Mesenchymal stem cell (in vitro differentiated cells and primary cell): ENCODE measurements at regions not wholly inside any gene's neighbourhood (a gene's known extent, or its start where the extent isn't known, plus 50 kb on each side); places are given as distances from the start of the nearest gene placed in this dataset.

ENCODE experiments used
- DNase-seq: peaks from one replicate; pipeline ENCODE4 v3.0.0-alpha.2; 2013
- H2AFZ ChIP-seq: one replicate; pipeline ENCODE4 v1.6.1; 2013; ENCODE audit warnings: low read depth, mild to moderate bottlenecking, control low read depth, inconsistent platforms, low read length, moderate library complexity
- H2AK5ac ChIP-seq: 2 replicates; pipeline ENCODE4 v1.6.1; 2013; ENCODE audit warnings: low read length, moderate library complexity, mild to moderate bottlenecking, inconsistent platforms; ENCODE audit not compliant: severe bottlenecking
- H2BK120ac ChIP-seq: one replicate; pipeline ENCODE4 v1.6.1; 2013; ENCODE audit warnings: low read depth, mild to moderate bottlenecking, inconsistent platforms, low read length, moderate library complexity
- H2BK12ac ChIP-seq, 2 experiments: one replicate each; pipeline ENCODE4 v1.6.1; 2013; ENCODE audit warnings: inconsistent platforms in 2 of 2, low read length in 2 of 2, mild to moderate bottlenecking in 2 of 2, moderate library complexity in 2 of 2, control low read depth in 1 of 2
- H2BK15ac ChIP-seq: one replicate; pipeline ENCODE4 v1.6.1; 2013; ENCODE audit warnings: mild to moderate bottlenecking, low read depth, inconsistent platforms; ENCODE audit not compliant: poor library complexity, severe bottlenecking
- H2BK5ac ChIP-seq: 2 replicates; pipeline ENCODE4 v1.6.1; 2013; ENCODE audit warnings: low read depth, mild to moderate bottlenecking, low read length, control low read depth, inconsistent platforms; ENCODE audit not compliant: poor library complexity, severe bottlenecking
- H3K14ac ChIP-seq, 2 experiments: one replicate each; pipeline ENCODE4 v1.6.1; 2013; ENCODE audit warnings: inconsistent platforms in 2 of 2, low read length in 2 of 2, control low read depth in 1 of 2, mild to moderate bottlenecking in 1 of 2, moderate library complexity in 1 of 2
- H3K18ac ChIP-seq, 2 experiments: one replicate each; pipeline ENCODE4 v1.6.1; 2013; ENCODE audit warnings: inconsistent platforms in 2 of 2, low read length in 2 of 2, control low read depth in 1 of 2, low read depth in 1 of 2, mild to moderate bottlenecking in 1 of 2
- H3K23ac ChIP-seq, 2 experiments: one replicate each; pipeline ENCODE4 v1.6.1; 2013; ENCODE audit warnings: inconsistent platforms in 2 of 2, low read length in 2 of 2, mild to moderate bottlenecking in 2 of 2, moderate library complexity in 2 of 2, control low read depth in 1 of 2
- H3K27ac ChIP-seq: 2 replicates; pipeline ENCODE4 v1.5.1; 2013; ENCODE audit warnings: mild to moderate bottlenecking, moderate library complexity, low read length, control low read depth, inconsistent platforms; ENCODE audit not compliant: poor library complexity, severe bottlenecking
- H3K27me3 ChIP-seq, 2 experiments: 2 replicates each; pipeline versions ENCODE4 v1.6.1 to v1.7.0; 2013; ENCODE audit warnings: low read length in 2 of 2, mild to moderate bottlenecking in 2 of 2, moderate library complexity in 2 of 2, control low read depth in 1 of 2, inconsistent platforms in 1 of 2; ENCODE audit not compliant: control insufficient read depth in 1 of 2, insufficient read depth in 1 of 2
- H3K36me3 ChIP-seq, 2 experiments: 2 replicates each; pipeline versions ENCODE4 v1.6.1 to v1.7.0; 2013; ENCODE audit warnings: low read length in 2 of 2, control low read depth in 1 of 2, inconsistent platforms in 1 of 2, low read depth in 1 of 2, mild to moderate bottlenecking in 1 of 2; ENCODE audit not compliant: insufficient read depth in 2 of 2, control insufficient read depth in 1 of 2
- H3K4ac ChIP-seq, 2 experiments: one replicate each; pipeline ENCODE4 v1.6.1; 2013; ENCODE audit warnings: inconsistent platforms in 2 of 2, low read length in 2 of 2, mild to moderate bottlenecking in 2 of 2, moderate library complexity in 2 of 2, control low read depth in 1 of 2, low read depth in 1 of 2
- H3K4me1 ChIP-seq: 2 replicates; pipeline ENCODE4 v1.6.1; 2013; ENCODE audit warnings: low read depth, low read length, control low read depth; ENCODE audit not compliant: control insufficient read depth, insufficient read depth
- H3K4me2 ChIP-seq: 2 replicates; pipeline ENCODE4 v1.6.1; 2013; ENCODE audit warnings: low read length, mild to moderate bottlenecking, inconsistent platforms; ENCODE audit not compliant: poor library complexity, severe bottlenecking
- H3K4me3 ChIP-seq, 2 experiments: 2 replicates each; pipeline versions ENCODE4 v1.5.1 to v1.7.0; 2013; ENCODE audit warnings: low read length in 2 of 2, mild to moderate bottlenecking in 2 of 2, control low read depth in 1 of 2, low read depth in 1 of 2; ENCODE audit not compliant: insufficient read depth in 1 of 2
- H3K79me1 ChIP-seq: replicated peaks from 2 replicates; pipeline ENCODE4 v1.6.1; 2013; ENCODE audit warnings: mild to moderate bottlenecking, control low read depth, low read length, inconsistent platforms; ENCODE audit not compliant: poor library complexity, severe bottlenecking
- H3K9ac ChIP-seq: 2 replicates; pipeline ENCODE4 v1.7.0; 2013; ENCODE audit warnings: mild to moderate bottlenecking, low read length, moderate library complexity
- H3K9me3 ChIP-seq: 2 replicates; pipeline ENCODE4 v1.7.0; 2013; ENCODE audit warnings: mild to moderate bottlenecking, low read length; ENCODE audit not compliant: control insufficient read depth
- H4K8ac ChIP-seq: one replicate; pipeline ENCODE4 v1.6.1; 2013; ENCODE audit warnings: inconsistent platforms, mild to moderate bottlenecking, low read length, moderate library complexity
- H4K91ac ChIP-seq: one replicate; pipeline ENCODE4 v1.6.1; 2013; ENCODE audit warnings: mild to moderate bottlenecking, low read length, inconsistent platforms
- WGBS: methylation state at CpG from one replicate; pipeline ENCODE4 v1.1.7; 2013; ENCODE audit warnings: mixed read lengths; 5-methylcytosine and 5-hydroxymethylcytosine counted together

DNA sequence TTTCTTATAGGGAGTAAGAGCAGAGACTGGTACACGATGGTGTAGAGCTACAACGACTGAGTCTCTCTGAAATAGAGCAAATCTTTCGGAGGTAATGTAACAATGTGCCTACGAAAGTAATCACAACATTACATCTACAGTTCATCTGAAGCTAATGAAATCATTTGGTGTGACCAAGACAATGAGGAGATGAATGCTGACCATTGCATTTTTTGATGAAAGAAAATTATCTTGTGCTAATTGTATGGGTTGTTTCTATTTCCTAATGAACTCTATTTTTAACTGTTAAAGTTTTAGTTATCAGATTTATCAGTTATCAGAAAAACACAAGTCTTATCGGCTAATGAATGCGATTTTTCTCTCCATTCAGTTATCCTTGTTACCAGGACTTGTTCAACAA is 913.4 kb downstream of the SLITRK6 start:
- H2AK5ac ChIP-seq = no peak overlapping the region
- H3K18ac ChIP-seq = no peak overlapping the region
- WGBS = no CpG with 5 or more reads among the region's 6 CpGs
- H2BK120ac ChIP-seq = no peak overlapping the region
- H2BK5ac ChIP-seq = no peak overlapping the region
- no peak overlapping the region for H4K91ac ChIP-seq
- H3K14ac ChIP-seq = no peak overlapping the region
- no peak overlapping the region for H3K27ac ChIP-seq
- H3K4me1 ChIP-seq = no peaks in the 10 kb centered on the region
- H3K23ac ChIP-seq = no peak overlapping the region
- H3K4me2 ChIP-seq = no peak overlapping the region
- no peak overlapping the region for H2BK12ac ChIP-seq
- H2BK15ac ChIP-seq = no peak overlapping the region
- no peak overlapping the region for H3K4me3 ChIP-seq
- H3K79me1 ChIP-seq = no peaks in the 10 kb centered on the region
- H3K36me3 ChIP-seq = no peaks in the 10 kb centered on the region
- H4K8ac ChIP-seq = no peak overlapping the region
- H3K4ac ChIP-seq = no peak overlapping the region
- no peaks in the 10 kb centered on the region for H3K27me3 ChIP-seq
- H3K9me3 ChIP-seq = no peaks in the 10 kb centered on the region
- H2AFZ ChIP-seq = no peak overlapping the region
- DNase-seq = no peak
- no peak overlapping the region for H3K9ac ChIP-seq

DNA sequence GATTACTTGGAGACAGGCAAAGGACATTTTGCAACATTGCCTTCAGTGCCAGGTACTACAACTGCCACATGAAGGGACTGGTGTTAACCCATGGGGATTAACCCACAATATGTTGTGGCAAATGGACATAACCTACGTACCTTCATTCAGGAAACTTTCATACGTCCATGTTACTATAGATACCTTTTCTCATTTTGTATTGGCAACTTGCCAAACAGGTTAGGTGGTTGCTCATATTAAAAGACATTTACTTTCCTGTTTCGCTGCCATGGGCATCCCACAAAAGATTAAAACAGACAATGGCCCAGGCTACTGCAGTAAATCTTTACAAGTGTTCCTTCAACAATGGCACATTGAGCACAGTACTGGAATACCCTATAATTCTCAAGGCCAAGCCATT is 925.3 kb downstream of the SLITRK6 start:
- 96% methylated on average over 3 of the region's 3 CpGs for WGBS
- Histone ChIP-seq H3K9ac (no peak overlapping the region), H2BK15ac (no peak overlapping the region), H3K4ac (no peak overlapping the region), H2BK120ac (no peak overlapping the region), H3K23ac (no peak overlapping the region), H3K79me1 (no peaks in the 10 kb centered on the region), H3K14ac (no peak overlapping the region), H2BK5ac (no peak overlapping the region), H3K27ac (no peak overlapping the region), H3K18ac (no peak overlapping the region), H2AFZ (no peak overlapping the region), H2BK12ac (no peak overlapping the region), H4K91ac (no peak overlapping the region), H3K36me3 (no peaks in the 10 kb centered on the region), H3K4me2 (no peak overlapping the region), H3K9me3 (no peaks in the 10 kb centered on the region), H4K8ac (no peak overlapping the region), H3K4me1 (no peaks in the 10 kb centered on the region), H3K4me3 (no peak overlapping the region), H3K27me3 (no peaks in the 10 kb centered on the region), H2AK5ac (no peak overlapping the region)
- DNase-seq = no peak

- H3K4me1 ChIP-seq = no peaks in the 10 kb centered on the region
- no peak overlapping the region for H3K4me2 ChIP-seq
- no peak overlapping the region for H2BK15ac ChIP-seq
- no peak overlapping the region for H2BK12ac ChIP-seq
- no peak overlapping the region for H2AFZ ChIP-seq
- no peak overlapping the region for H2BK5ac ChIP-seq
- no peak overlapping the region for H2AK5ac ChIP-seq
- no peak overlapping the region for H3K4me3 ChIP-seq
- no peak overlapping the region for H3K23ac ChIP-seq
- DNase-seq = no peak
- H3K14ac ChIP-seq = no peak overlapping the region
- no peaks in the 10 kb centered on the region for H3K79me1 ChIP-seq
- H4K8ac ChIP-seq = no peak overlapping the region
- H3K36me3 ChIP-seq = no peaks in the 10 kb centered on the region
- no peak overlapping the region for H3K18ac ChIP-seq
- H3K27ac ChIP-seq = no peak overlapping the region
- H3K4ac ChIP-seq = no peak overlapping the region
- no peak overlapping the region for H4K91ac ChIP-seq
- no peak overlapping the region for H3K9ac ChIP-seq
- no peaks in the 10 kb centered on the region for H3K9me3 ChIP-seq
- WGBS = 95% methylated on average over 6 of the region's 6 CpGs
- no peak overlapping the region for H2BK120ac ChIP-seq
- no peaks in the 10 kb centered on the region for H3K27me3 ChIP-seq
These were observed 929.0 kb downstream of the SLITRK6 start for GRCh38 chr13:84870190-84870589.

GRCh38 chr13:84867246-84867645 is 932.0 kb downstream of the SLITRK6 start:
- H3K36me3 ChIP-seq = no peaks in the 10 kb centered on the region
- no peaks in the 10 kb centered on the region for H3K4me1 ChIP-seq

More at GRCh38 chr13:84867246-84867645, 932.0 kb downstream of the SLITRK6 start:
- no peak overlapping the region for H2BK12ac ChIP-seq
- no peak overlapping the region for H3K14ac ChIP-seq
- no peaks in the 10 kb centered on the region for H3K9me3 ChIP-seq
- H3K79me1 ChIP-seq = no peaks in the 10 kb centered on the region
- H2AK5ac ChIP-seq = no peak overlapping the region
- H3K23ac ChIP-seq = no peak overlapping the region
- H3K27ac ChIP-seq = no peak overlapping the region
- H4K91ac ChIP-seq = no peak overlapping the region
- H2AFZ ChIP-seq = no peak overlapping the region
- no peak for DNase-seq
- H2BK120ac ChIP-seq = no peak overlapping the region
- no peaks in the 10 kb centered on the region for H3K27me3 ChIP-seq
- H3K4me2 ChIP-seq = no peak overlapping the region
- no peak overlapping the region for H3K18ac ChIP-seq
- no peak overlapping the region for H3K4me3 ChIP-seq
- no peak overlapping the region for H2BK15ac ChIP-seq
- no peak overlapping the region for H2BK5ac ChIP-seq
- H3K4ac ChIP-seq = no peak overlapping the region
- no peak overlapping the region for H4K8ac ChIP-seq
- H3K9ac ChIP-seq = no peak overlapping the region
